Gastrocnemius medialis (tissue), 4 donors: ENCODE measurements at regions not wholly inside any gene's neighbourhood (a gene's known extent, or its start where the extent isn't known, plus 50 kb on each side); places are given as distances from the start of the nearest gene placed in this dataset.

Experiments used
- CTCF ChIP-seq, 5 experiments: fragments of 450-650 bp in 3 of 5; fragments of 200-600 bp in 2 of 5; sonication (generic) in 2 of 5; IDR thresholded peaks in 4 of 5; conservative IDR thresholded peaks in 1 of 5; 1 replicate in 4 of 5; 2 replicates in 1 of 5; pipeline ENCODE4 v1.5.1; 2016 to 2019; ENCODE audit warnings: antibody characterized with exemption in 5 of 5, mild to moderate bottlenecking in 3 of 5, moderate library complexity in 3 of 5
- POLR2A ChIP-seq, 2 donors: fragments of 450-650 bp; IDR thresholded peaks; one replicate each; pipeline ENCODE4 v1.6.1; 2017; ENCODE audit warnings: antibody characterized with exemption in 2 of 2, mild to moderate bottlenecking in 2 of 2, moderate library complexity in 2 of 2

- TF ChIP-seq CTCF (IDR thresholded peaks at IDR 0.05 in 4 of 5, conservative IDR thresholded peaks at IDR 0.05 in 1 of 5) (no peak), POLR2A (IDR thresholded peaks at IDR 0.05) (no peak)
These were observed 437.4 kb upstream of the POU3F3 start for GRCh38 chr2:104416339-104417000.
